ENCODE measurements at regions not wholly inside any gene's neighbourhood (a gene's known extent, or its start where the extent isn't known, plus 50 kb on each side); places are given as distances from the start of the nearest gene placed in this dataset.

- TF ChIP-seq CTCF (IDR thresholded peaks at IDR 0.05): no peak
- Mint-ChIP-seq H3K9me3 (ENCODE audit: unreplicated experiment) (no peaks in the 10 kb centered on the region), H3K4me3 (ENCODE audit: unreplicated experiment) (peak overlapping the region; percentile 55), H3K36me3 (ENCODE audit: unreplicated experiment) (no peaks in the 10 kb centered on the region), H3K27ac (ENCODE audit: unreplicated experiment) (no peak overlapping the region), H3K4me1 (ENCODE audit: unreplicated experiment) (no peaks in the 10 kb centered on the region), H3K27me3 (ENCODE audit: unreplicated experiment) (no peaks in the 10 kb centered on the region)
- no peak for DNase-seq (ENCODE audit: extremely low spot score, unreplicated experiment)
Observed at GRCh38 chr4:188218392-188218791, 79.2 kb downstream of the TRIML1 start.

GRCh38 chr4:188220006-188220405 lies 80.8 kb downstream of the TRIML1 start:
- no peak overlapping the region for H3K27ac Mint-ChIP-seq (ENCODE audit: unreplicated experiment)

GRCh38 chr4:188221090-188221489 lies 81.8 kb downstream of the TRIML1 start:
- H3K27ac Mint-ChIP-seq (ENCODE audit: unreplicated experiment): no peak overlapping the region
- no peaks in the 10 kb centered on the region for H3K27me3 Mint-ChIP-seq (ENCODE audit: unreplicated experiment)
- no peak for DNase-seq (ENCODE audit: extremely low spot score, unreplicated experiment)
- TF ChIP-seq CTCF (IDR thresholded peaks at IDR 0.05): no peak
- no peak overlapping the region for H3K4me3 Mint-ChIP-seq (ENCODE audit: unreplicated experiment)
- no peaks in the 10 kb centered on the region for H3K36me3 Mint-ChIP-seq (ENCODE audit: unreplicated experiment)
- no peaks in the 10 kb centered on the region for H3K4me1 Mint-ChIP-seq (ENCODE audit: unreplicated experiment)
- H3K9me3 Mint-ChIP-seq (ENCODE audit: unreplicated experiment): no peaks in the 10 kb centered on the region

More at GRCh38 chr4:188220006-188220405, 80.8 kb downstream of the TRIML1 start:
- no peak for DNase-seq (ENCODE audit: extremely low spot score, unreplicated experiment)
- H3K27me3 Mint-ChIP-seq (ENCODE audit: unreplicated experiment): no peaks in the 10 kb centered on the region
- no peaks in the 10 kb centered on the region for H3K36me3 Mint-ChIP-seq (ENCODE audit: unreplicated experiment)
- no peaks in the 10 kb centered on the region for H3K4me1 Mint-ChIP-seq (ENCODE audit: unreplicated experiment)
- H3K4me3 Mint-ChIP-seq (ENCODE audit: unreplicated experiment): no peak overlapping the region
- TF ChIP-seq CTCF (IDR thresholded peaks at IDR 0.05): no peak
- H3K9me3 Mint-ChIP-seq (ENCODE audit: unreplicated experiment): no peaks in the 10 kb centered on the region

GRCh38 chr4:188228279-188228678 lies 89.0 kb downstream of the TRIML1 start:
- DNase-seq (ENCODE audit: extremely low spot score, unreplicated experiment): no peak
- Mint-ChIP-seq H3K27me3 (ENCODE audit: unreplicated experiment) (peaks cover 3% of the 10 kb centered on the region), H3K4me1 (ENCODE audit: unreplicated experiment) (no peaks in the 10 kb centered on the region), H3K4me3 (ENCODE audit: unreplicated experiment) (no peak overlapping the region), H3K27ac (ENCODE audit: unreplicated experiment) (no peak overlapping the region), H3K36me3 (ENCODE audit: unreplicated experiment) (no peaks in the 10 kb centered on the region), H3K9me3 (ENCODE audit: unreplicated experiment) (no peaks in the 10 kb centered on the region)
- no peak for TF ChIP-seq CTCF (IDR thresholded peaks at IDR 0.05)

- no peak for TF ChIP-seq CTCF (IDR thresholded peaks at IDR 0.05)
- H3K27ac Mint-ChIP-seq (ENCODE audit: unreplicated experiment): no peak overlapping the region
- no peak for DNase-seq (ENCODE audit: extremely low spot score, unreplicated experiment)
- H3K4me3 Mint-ChIP-seq (ENCODE audit: unreplicated experiment): no peak overlapping the region
- peaks cover 3% of the 10 kb centered on the region for H3K27me3 Mint-ChIP-seq (ENCODE audit: unreplicated experiment)
- no peaks in the 10 kb centered on the region for H3K36me3 Mint-ChIP-seq (ENCODE audit: unreplicated experiment)
- H3K4me1 Mint-ChIP-seq (ENCODE audit: unreplicated experiment): no peaks in the 10 kb centered on the region
- H3K9me3 Mint-ChIP-seq (ENCODE audit: unreplicated experiment): no peaks in the 10 kb centered on the region
Observed at GRCh38 chr4:188232428-188232827, 93.2 kb downstream of the TRIML1 start.

Measured in osteocyte (in vitro differentiated cells).